GM18858 (cell line): ENCODE measurements at regions not wholly inside any gene's neighbourhood (a gene's known extent, or its start where the extent isn't known, plus 50 kb on each side); places are given as distances from the start of the nearest gene placed in this dataset.

Experiments
- ATAC-seq: cut with Tn5 transposase; IDR thresholded peaks from one replicate; pipeline ENCODE4 v1.9.1; 2021; ENCODE audit not compliant: unreplicated experiment

GRCh38 chr3:56874269-56874668 lies 72.5 kb upstream of the ARHGEF3 start:
- no peak for ATAC-seq

GRCh38 chr3:56870436-56870835 lies 68.7 kb upstream of the ARHGEF3 start:
- ATAC-seq, result no peak

- ATAC-seq, result no peak
Observed at GRCh38 chr3:56869157-56869889, 67.6 kb upstream of the ARHGEF3 start.

GRCh38 chr3:56868706-56869105 lies 67.0 kb upstream of the ARHGEF3 start:
- no peak for ATAC-seq

GRCh38 chr3:56867671-56868070 lies 65.9 kb upstream of the ARHGEF3 start:
- no peak for ATAC-seq

GRCh38 chr3:56864918-56865524 lies 63.3 kb upstream of the ARHGEF3 start:
- no peak for ATAC-seq

GRCh38 chr3:56864090-56864489 lies 62.3 kb upstream of the ARHGEF3 start:
- no peak for ATAC-seq

GRCh38 chr3:56862352-56863062 lies 60.8 kb upstream of the ARHGEF3 start:
- no peak for ATAC-seq

GRCh38 chr3:56861511-56861910 lies 59.8 kb upstream of the ARHGEF3 start:
- no peak for ATAC-seq

GRCh38 chr3:56860939-56861338 lies 59.2 kb upstream of the ARHGEF3 start:
- no peak for ATAC-seq

- ATAC-seq, result no peak
Observed at GRCh38 chr3:56860351-56860750, 58.6 kb upstream of the ARHGEF3 start.

- ATAC-seq, result no peak
Observed at GRCh38 chr3:56858331-56858730, 56.6 kb upstream of the ARHGEF3 start.

- no peak for ATAC-seq
Observed at GRCh38 chr3:56857178-56857577, 55.4 kb upstream of the ARHGEF3 start.

GRCh38 chr3:56856752-56857151 lies 55.0 kb upstream of the ARHGEF3 start:
- no peak for ATAC-seq

GRCh38 chr3:56855856-56856512 lies 54.2 kb upstream of the ARHGEF3 start:
- no peak for ATAC-seq

- ATAC-seq, result no peak
Observed at GRCh38 chr3:56854856-56855611, 53.3 kb upstream of the ARHGEF3 start.

GRCh38 chr3:56851966-56852884 lies 50.5 kb upstream of the ARHGEF3 start:
- no peak for ATAC-seq
